ENCODE measurements at regions not wholly inside any gene's neighbourhood (a gene's known extent, or its start where the extent isn't known, plus 50 kb on each side); places are given as distances from the start of the nearest gene placed in this dataset.
"Not testable (repeated sequence)": the region's sequence is repeated elsewhere in the genome, so short reads cannot be mapped to it uniquely, and the experiment has no call there.

DNA sequence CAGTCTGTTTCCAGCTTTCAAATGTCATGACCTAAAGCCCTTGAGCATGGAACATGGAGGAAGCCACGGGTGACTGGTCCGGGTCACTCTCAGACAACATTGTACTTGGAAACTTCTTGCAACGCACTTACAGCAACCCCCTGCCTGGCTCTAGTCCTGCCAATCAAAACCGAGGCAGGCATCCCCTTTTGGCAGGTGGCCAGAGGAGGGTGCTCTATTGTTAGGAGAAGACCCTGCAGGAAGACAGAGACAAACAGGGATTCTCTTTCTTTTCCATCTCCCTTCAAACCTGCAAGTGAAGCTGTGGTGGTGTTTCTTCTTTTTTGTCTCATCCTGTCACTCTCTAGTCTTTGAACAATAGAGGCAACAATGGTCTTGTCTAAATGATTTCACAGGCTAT lies 667.2 kb downstream of the ZEB2 start:
- no peak for DNase-seq (ENCODE audit: low read depth)

DNA sequence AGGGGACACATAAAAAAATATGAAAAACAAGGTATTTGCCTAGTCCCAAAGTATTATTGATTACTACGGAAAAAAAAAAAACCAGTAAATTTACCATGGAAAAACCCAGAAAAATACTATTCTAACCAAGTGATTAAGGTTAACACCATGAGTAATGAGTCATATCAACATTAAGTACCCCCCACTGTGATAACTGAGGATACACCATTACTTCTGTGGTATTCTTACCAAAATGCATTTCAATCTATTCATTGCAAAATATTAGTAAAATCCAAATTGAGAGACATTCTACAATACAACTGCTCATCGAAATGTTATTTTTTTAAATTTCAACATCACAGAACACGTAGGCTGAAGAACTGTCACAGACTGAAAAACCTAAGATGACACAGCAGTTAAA lies 669.8 kb downstream of the ZEB2 start:
- no peak for DNase-seq (ENCODE audit: low read depth)

DNA sequence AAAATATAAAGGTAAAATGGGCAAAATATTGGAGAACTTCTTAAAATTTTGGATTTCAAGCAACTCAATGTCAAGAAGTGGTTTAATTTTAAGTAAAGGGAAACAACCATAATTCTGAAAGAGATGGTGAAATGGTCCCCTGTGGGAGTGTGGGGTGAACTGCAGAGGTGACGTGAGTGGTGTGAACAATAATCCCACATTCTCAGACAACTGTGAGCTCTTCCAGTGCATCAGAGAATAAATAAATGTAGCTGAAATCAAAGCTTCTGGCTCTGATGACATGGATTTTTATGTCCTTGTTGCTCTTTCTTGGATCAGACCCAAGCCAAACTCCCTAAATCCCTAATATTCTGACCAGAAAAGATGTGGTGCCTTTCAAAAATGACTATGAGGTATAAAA lies 672.7 kb downstream of the ZEB2 start:
- no peak for DNase-seq (ENCODE audit: low read depth)

DNA sequence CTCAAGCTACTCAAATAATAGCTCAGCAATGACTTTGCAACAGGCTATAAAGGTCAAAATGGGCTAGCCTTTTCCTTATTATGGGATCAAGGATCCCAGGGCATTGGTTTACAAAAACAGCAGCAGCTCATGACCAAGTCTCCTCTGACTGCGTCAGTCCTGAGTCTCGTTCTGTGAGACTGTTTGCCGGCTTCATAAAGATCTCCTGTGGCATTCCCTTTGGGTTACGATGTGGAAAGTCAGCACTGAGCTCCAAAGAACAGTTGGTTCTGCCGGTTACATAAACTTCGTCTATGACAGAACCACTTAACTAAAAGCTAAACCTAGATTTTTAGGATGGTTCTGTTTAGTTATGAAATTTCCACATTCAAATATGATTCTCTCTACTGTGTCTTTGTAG lies 674.9 kb downstream of the ZEB2 start:
- DNase-seq (ENCODE audit: low read depth) = no peak

DNA sequence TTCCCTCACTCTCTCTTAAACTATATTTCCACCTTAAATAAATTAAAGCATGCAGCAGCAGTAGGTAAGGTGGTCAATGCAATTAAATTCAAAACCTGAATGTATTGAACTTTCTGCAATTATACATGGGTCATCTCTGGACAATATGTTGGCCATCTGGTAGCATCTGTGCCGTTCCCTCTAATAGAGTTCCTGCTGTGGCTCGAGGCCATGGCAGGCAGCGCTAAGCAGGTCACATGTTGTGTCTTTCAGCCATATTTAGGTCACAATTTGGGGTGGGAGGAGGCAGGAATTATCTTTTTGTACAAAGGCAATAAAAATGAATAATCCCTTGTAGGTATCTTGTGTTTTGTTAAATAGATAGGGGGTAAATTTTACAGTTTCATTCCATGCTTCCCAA lies 676.2 kb downstream of the ZEB2 start:
- no peak for DNase-seq (ENCODE audit: low read depth)

- DNase-seq (ENCODE audit: low read depth) = no peak
Measured at GRCh38 chr2:143842836-143843235, 677.1 kb downstream of the ZEB2 start.

DNA sequence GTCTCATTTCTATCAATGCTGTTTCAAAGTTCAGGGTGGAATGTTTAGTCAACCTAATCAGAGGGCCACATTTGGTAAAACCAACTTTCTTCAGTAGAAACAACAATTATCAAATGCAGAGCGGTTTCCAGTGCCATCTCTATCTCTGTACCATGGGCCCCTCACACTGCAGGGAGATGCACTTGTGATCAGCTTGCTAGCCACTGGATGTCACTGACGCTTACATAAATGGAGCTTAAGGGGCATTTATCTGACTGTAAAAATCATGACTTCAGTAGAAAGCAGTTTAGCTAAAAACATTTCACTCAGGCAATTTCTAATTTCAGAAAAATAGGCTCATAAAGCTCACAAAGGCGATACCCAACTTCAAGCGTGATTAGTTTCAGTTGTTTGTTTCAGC lies 678.0 kb downstream of the ZEB2 start:
- no peak for DNase-seq (ENCODE audit: low read depth)

DNA sequence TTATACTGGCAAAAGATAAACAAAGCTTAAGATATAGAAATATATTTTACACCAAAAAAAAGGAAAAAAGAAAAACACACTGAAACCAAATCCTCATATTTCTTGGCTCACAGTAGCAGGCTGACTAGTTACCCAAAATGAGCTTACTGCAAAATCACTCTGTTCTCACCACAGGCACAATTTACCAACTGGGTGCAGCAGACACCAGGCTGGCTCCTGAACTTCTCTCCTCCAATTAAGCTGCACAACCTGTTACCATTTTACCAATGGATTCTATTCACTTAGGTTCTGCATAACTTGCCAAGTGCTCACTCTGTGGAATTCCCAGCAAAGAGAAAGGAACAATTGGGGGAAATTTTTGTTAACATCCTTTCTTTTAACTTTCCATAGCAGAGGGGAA lies 679.3 kb downstream of the ZEB2 start:
- DNase-seq (ENCODE audit: low read depth) = no peak

DNA sequence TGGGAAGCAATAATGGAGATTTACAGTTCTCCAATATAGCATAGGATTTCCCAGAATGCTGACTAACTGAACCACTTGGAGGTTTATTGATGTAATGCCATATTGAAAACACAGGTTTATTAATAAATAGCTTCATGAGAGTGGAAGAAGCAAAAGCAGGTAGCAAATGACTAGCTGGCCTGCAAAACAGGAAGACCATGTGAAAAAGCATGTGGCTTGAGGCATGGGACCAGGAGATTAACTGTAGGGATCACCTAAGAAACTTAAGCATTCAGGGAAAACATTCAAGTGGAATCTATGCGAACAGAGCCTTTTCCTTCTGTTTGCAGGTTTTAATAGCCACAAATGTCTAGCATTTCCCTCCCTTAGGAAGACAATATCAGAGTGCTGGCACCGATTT lies 679.7 kb downstream of the ZEB2 start:
- DNase-seq (ENCODE audit: low read depth) = no peak

DNA sequence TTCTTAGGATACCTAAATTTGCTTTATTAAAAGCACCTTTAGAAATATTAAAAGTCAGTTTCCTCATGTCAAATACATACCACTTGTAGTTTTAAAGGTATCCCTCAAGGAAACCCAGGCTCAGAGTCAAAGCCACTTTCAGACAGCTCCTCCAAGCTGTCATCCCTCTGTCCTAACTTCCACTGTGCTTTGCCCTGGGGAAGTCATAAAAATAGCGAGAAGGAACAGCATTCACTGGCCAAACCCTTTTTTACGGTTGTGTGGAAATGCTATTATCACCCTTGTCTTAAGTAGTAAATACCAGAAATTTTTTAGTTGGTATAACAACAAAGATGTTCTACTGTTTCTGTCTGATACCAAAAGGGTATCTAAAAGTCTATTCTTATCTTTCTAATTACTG lies 680.5 kb downstream of the ZEB2 start:
- DNase-seq (ENCODE audit: low read depth) = no peak

GRCh38 chr2:143837055-143837454 lies 682.9 kb downstream of the ZEB2 start:
- DNase-seq (ENCODE audit: low read depth) = not testable (repeated sequence)

DNA sequence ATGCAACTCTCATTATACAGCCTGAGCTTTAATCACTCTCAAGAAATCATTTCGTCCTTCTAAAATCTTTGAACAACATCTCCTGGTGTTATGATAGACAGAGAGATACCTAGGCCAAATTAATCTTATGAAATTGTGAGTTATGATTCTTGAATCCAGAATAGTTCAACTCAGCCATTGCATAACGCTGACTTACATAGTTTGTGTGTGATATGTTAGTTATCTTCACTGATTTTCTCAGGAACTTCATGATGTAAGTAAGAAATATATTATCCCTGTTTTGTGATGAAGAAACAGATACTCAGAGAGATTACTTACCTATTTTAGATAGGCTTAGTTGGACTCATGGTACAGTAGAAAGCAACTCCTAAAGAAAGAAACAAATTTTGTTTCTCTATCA lies 684.4 kb downstream of the ZEB2 start:
- no peak for DNase-seq (ENCODE audit: low read depth)

DNA sequence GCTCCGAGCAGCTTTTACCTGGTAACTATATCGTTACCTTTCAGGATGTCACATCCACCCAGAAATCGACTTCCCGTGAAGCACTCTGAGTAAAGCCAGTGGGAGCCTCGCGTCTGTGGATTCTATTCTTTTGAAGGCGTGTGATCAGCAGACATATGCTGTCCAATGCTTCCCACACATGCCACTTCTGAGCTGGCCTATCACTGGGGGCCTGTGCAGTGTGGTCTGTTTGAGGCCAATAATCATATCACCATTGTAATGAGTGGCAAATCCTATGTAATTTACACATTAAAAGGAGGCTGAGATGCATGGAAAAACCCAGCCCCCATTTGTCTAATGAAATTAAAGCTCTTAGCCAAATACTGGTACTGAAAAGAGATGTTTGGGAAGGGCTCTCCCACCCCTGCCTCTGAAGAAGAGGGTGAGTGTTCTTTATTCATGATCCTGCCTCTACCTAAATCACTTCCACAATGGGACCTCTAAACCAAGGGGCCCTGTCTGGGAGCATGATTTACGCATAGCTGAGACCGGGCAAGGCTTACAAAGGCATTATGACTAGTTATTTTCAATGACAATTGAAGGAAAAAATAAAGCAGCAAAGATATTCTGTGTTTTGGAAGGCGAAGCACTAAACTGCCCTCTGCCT lies 686.8 kb downstream of the ZEB2 start:
- no peak for DNase-seq (ENCODE audit: low read depth)

DNA sequence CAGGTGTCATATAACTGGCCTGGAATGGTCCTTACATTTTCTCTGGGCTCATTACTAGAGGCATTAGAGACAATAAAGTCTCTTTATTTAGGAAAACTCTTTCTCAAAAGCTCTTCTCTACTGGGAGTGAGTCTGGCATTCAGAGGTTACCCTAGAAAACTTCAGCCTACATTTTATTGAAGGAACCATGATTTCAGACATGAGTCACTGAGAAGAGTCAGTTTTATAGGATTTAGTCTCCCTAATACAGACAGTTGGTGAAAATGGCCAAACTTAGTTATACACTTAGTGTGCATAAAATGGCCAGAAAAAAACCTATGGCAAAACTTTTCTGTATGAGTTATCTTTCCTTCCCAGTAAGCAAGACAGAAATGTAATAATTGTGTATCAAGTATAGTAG lies 689.4 kb downstream of the ZEB2 start:
- no peak for DNase-seq (ENCODE audit: low read depth)

DNA sequence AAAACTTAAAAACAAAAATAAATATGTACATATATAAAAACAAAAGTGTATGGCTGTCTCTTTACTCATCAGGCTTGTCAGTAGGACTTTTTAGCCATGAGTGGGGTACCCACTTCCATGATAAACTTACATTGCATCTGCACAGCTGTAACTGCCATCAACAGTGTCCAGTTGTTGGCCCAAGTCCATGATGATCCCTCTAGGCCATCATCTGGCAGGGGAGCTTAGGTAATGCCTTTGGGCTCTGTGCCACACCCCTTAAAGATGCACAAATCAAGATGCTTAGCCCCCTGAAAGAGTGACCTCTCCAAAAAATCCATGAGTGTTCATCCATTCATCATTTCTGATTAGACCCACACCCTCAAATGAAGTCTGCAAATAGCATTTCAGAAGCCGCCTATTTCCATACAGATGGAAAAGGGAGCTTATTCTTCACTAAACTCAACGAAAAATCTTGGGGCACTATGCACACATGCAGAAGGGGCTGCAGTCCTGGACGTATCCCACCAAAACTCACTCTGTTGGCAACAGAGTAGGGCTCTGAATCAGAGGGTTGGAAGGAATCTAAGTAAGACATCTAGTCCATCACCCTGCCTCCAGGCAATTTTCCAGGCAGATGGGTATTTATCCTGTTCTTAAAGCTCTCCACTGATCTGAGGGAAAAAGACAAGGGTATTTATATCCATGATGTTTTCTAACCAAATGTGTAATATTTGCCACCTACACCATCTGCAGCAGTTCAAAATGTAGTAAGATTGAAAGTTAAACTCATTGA lies 691.0 kb downstream of the ZEB2 start:
- DNase-seq (ENCODE audit: low read depth) = no peak

DNA sequence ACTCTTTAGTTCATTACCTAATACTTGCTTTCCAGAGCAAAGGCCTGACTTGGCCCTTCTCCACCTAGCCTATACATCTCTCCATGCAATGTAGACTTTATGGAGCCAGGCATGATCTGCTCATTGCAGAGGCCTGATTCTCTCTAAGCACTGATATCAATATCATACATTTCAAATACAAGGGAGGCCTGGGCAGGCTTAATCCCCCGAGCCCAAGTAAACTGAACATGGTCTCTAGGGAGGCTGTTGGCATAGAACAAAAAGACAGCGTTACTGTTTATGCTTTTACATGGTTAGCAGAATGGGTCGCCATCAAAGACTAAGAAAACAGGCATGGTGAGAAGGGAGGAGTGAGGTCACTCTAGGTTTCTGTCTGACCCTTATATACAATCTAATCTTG lies 695.1 kb downstream of the ZEB2 start:
- no peak for DNase-seq (ENCODE audit: low read depth)

DNA sequence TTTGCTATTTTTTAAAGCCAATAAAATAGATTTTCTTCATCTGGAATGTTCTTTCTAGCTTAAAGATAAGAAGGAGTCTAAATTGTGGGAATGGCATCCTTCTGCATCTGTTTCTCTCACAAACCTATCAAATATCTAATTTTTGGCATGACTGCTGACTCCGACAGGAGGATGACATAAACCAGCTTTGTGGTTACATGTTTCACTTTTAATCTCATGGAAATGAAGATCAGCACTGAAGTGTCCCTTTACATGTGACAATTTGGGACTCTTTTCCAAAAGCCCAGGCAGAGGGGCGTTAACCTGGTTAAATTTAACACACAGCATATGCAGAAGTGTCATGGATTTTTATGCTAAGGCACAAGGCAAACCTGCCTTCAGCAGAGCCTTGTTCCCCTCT lies 694.7 kb downstream of the ARHGAP15 start:
- no peak for DNase-seq (ENCODE audit: low read depth)

DNA sequence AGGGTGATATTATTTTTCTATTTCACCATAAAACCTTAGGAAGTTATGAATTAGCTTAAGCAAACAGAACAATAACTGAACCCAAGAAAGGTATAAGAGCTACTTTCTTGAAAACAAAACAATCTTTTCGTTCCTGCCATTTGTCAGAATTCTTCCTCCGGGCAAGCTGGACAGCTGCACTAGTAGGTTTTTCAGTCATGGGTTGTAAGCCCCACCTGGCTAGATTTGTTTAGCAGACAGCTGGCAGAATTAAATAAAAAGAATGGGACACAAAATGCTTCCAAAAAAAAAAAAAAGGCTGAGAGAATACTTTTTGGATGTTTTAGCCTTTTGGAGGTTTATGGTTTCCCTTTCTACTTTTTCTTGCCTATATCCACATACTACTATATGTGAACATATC lies 694.1 kb downstream of the ARHGAP15 start:
- DNase-seq (ENCODE audit: low read depth) = no peak

DNA sequence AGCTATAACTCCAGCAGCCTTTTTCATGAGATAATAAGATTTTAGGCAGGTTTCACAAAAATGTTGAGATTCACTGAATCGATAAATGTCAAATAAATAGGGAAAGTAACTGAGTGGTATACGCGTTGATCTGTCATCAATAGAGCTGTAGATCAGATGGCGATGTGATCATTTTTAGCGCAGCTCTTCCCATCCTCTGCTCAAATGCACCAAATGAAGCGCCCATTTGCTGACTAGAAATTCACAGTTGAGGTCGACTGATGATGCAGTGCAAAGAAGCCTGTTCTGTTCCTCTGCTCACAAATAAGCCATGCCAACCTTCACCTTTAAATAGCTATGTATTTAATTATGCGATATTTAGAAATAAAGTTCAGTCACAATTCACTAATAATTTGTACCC lies 693.5 kb downstream of the ARHGAP15 start:
- DNase-seq (ENCODE audit: low read depth) = no peak

GRCh38 chr2:143819764-143820163 lies 690.5 kb downstream of the ARHGAP15 start:
- no peak for DNase-seq (ENCODE audit: low read depth)

DNA sequence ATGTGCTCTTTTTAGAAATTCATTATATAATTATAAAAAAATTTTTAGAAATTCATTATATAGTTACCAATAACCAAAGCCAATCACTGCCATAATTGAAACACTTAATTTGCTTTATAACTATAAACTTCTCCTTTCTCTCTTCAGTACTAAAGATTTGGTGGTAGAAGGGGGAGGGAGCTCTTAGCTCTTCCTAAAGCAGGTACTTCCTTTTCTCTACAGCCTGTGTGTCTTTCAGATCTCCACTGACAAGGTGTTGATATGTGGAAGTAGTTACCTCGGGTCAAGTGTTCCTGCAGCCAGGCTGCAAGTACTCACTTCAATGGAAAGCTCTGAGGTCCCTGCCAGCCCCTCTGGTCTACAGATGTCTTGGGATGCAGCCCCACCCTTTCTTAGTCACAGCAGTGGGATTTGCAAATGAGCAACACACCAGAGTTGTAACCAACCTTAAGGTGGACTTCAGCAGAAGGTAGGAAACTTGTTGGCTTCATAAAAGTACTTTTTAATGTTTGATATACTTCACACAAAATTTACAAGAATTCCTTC lies 690.0 kb downstream of the ARHGAP15 start:
- DNase-seq (ENCODE audit: low read depth) = no peak
